ENCODE measurements at regions not wholly inside any gene's neighbourhood (a gene's known extent, or its start where the extent isn't known, plus 50 kb on each side); places are given as distances from the start of the nearest gene placed in this dataset.

- TF ChIP-seq POLR2AphosphoS5 (IDR thresholded peaks at IDR 0.05; ENCODE audit: low read depth, low read length): no peak
- no peak for TF ChIP-seq FOXP2 (optimal IDR thresholded peaks at IDR 0.05; ENCODE audit: borderline replicate concordance, extremely low read depth, extremely low read length, insufficient read depth)
- TF ChIP-seq REST (IDR thresholded peaks at IDR 0.05; ENCODE audit: insufficient read depth in 1 of 2, low read depth in 2 of 2, low read length in 2 of 2): no peak
- no peak for TF ChIP-seq TAF1 (IDR thresholded peaks at IDR 0.05; ENCODE audit: borderline replicate concordance, insufficient read depth, low read length)
- no peak for TF ChIP-seq SIN3A (IDR thresholded peaks at IDR 0.05; ENCODE audit: borderline replicate concordance, insufficient read depth, low read length)
These were observed 445.8 kb upstream of the NAALADL2 start for GRCh38 chr3:174413062-174413912.
